SJCRH30 (cell line): ENCODE measurements at regions not wholly inside any gene's neighbourhood (a gene's known extent, or its start where the extent isn't known, plus 50 kb on each side); places are given as distances from the start of the nearest gene placed in this dataset.

Experiments used
- DNase-seq, 2 experiments: peaks; one replicate each; pipeline ENCODE4 v3.0.0-alpha.2; 2015 to 2020
- H3K27ac ChIP-seq: fragments of 250-450 bp; sonication (Bioruptor Pico); 2 replicates; pipeline ENCODE4 v1.5.1; 2020; ENCODE audit warnings: mild to moderate bottlenecking, moderate library complexity
- H3K27me3 ChIP-seq: fragments of 250-450 bp; sonication (Bioruptor Pico); 2 replicates; pipeline ENCODE4 v1.5.1; 2020; ENCODE audit warnings: mild to moderate bottlenecking, moderate library complexity
- H3K36me3 ChIP-seq: fragments of 250-450 bp; sonication (Bioruptor Pico); 2 replicates; pipeline ENCODE4 v1.5.1; 2020; ENCODE audit warnings: mild to moderate bottlenecking, moderate library complexity
- H3K4me1 ChIP-seq: fragments of 250-450 bp; sonication (Bioruptor Pico); 2 replicates; pipeline ENCODE4 v1.5.1; 2020; ENCODE audit warnings: mild to moderate bottlenecking, moderate library complexity
- H3K4me3 ChIP-seq: fragments of 250-450 bp; sonication (Bioruptor Pico); 2 replicates; pipeline ENCODE4 v1.5.1; 2020; ENCODE audit warnings: mild to moderate bottlenecking, moderate library complexity
- H3K9me3 ChIP-seq: fragments of 250-450 bp; sonication (Bioruptor Pico); replicated peaks from 2 replicates; pipeline ENCODE4 v1.5.1; 2020; ENCODE audit warnings: mild to moderate bottlenecking, moderate library complexity

GRCh38 chr13:74061926-74062595, 72.1 kb downstream of the KLF12 start:
- Histone ChIP-seq H3K9me3 (no peaks in the 10 kb centered on the region; the same call in 1 of the 2 replicates), H3K4me1 (no peaks in the 10 kb centered on the region), H3K27ac (no peak overlapping the region), H3K36me3 (no peaks in the 10 kb centered on the region), H3K27me3 (no peaks in the 10 kb centered on the region), H3K4me3 (no peak overlapping the region)
- DNase-seq: no peak

GRCh38 chr13:74056801-74057542, 77.2 kb downstream of the KLF12 start:
- Histone ChIP-seq H3K36me3 (no peaks in the 10 kb centered on the region), H3K4me3 (no peak overlapping the region), H3K4me1 (no peaks in the 10 kb centered on the region), H3K27ac (no peak overlapping the region), H3K9me3 (no peaks in the 10 kb centered on the region; the same call in 1 of the 2 replicates), H3K27me3 (no peaks in the 10 kb centered on the region)
- DNase-seq: peak; percentile 41 to 56

GRCh38 chr13:74052402-74052928, 81.7 kb downstream of the KLF12 start:
- Histone ChIP-seq H3K4me1 (no peaks in the 10 kb centered on the region), H3K4me3 (no peak overlapping the region), H3K36me3 (no peaks in the 10 kb centered on the region), H3K27ac (no peak overlapping the region), H3K9me3 (no peaks in the 10 kb centered on the region), H3K27me3 (no peaks in the 10 kb centered on the region)
- DNase-seq: no peak

GRCh38 chr13:74048756-74049155, 85.4 kb downstream of the KLF12 start:
- Histone ChIP-seq H3K27ac (no peak overlapping the region), H3K4me3 (no peak overlapping the region), H3K36me3 (no peaks in the 10 kb centered on the region), H3K4me1 (no peaks in the 10 kb centered on the region), H3K27me3 (no peaks in the 10 kb centered on the region), H3K9me3 (no peaks in the 10 kb centered on the region)
- DNase-seq: no peak

GRCh38 chr13:74047931-74048600, 86.1 kb downstream of the KLF12 start:
- Histone ChIP-seq H3K4me1 (no peaks in the 10 kb centered on the region), H3K36me3 (no peaks in the 10 kb centered on the region), H3K9me3 (no peaks in the 10 kb centered on the region), H3K27ac (no peak overlapping the region), H3K27me3 (no peaks in the 10 kb centered on the region), H3K4me3 (no peak overlapping the region)
- peak; percentile 15 to 20 for DNase-seq

GRCh38 chr13:74046431-74046830, 87.8 kb downstream of the KLF12 start:
- no peak overlapping the region for H3K4me3 ChIP-seq
- no peaks in the 10 kb centered on the region for H3K4me1 ChIP-seq
- no peaks in the 10 kb centered on the region for H3K9me3 ChIP-seq
- no peak overlapping the region for H3K27ac ChIP-seq
- no peaks in the 10 kb centered on the region for H3K36me3 ChIP-seq
- no peak for DNase-seq
- no peaks in the 10 kb centered on the region for H3K27me3 ChIP-seq

- H3K27me3 ChIP-seq: no peaks in the 10 kb centered on the region
- H3K4me1 ChIP-seq: no peaks in the 10 kb centered on the region
- H3K27ac ChIP-seq: no peak overlapping the region
- no peaks in the 10 kb centered on the region for H3K9me3 ChIP-seq
- H3K36me3 ChIP-seq: no peaks in the 10 kb centered on the region
- DNase-seq: no peak
- H3K4me3 ChIP-seq: no peak overlapping the region
Measured at GRCh38 chr13:74045583-74045982, 88.6 kb downstream of the KLF12 start.

GRCh38 chr13:74043237-74043636, 91.0 kb downstream of the KLF12 start:
- Histone ChIP-seq H3K9me3 (no peaks in the 10 kb centered on the region), H3K4me3 (no peak overlapping the region), H3K27me3 (no peaks in the 10 kb centered on the region), H3K36me3 (no peaks in the 10 kb centered on the region), H3K27ac (no peak overlapping the region), H3K4me1 (no peaks in the 10 kb centered on the region)
- no peak for DNase-seq

GRCh38 chr13:74040200-74040599, 94.0 kb downstream of the KLF12 start:
- H3K4me3 ChIP-seq: no peak overlapping the region
- DNase-seq: peak; percentile 30 to 55
- no peak overlapping the region for H3K27ac ChIP-seq
- H3K36me3 ChIP-seq: no peaks in the 10 kb centered on the region
- H3K4me1 ChIP-seq: no peaks in the 10 kb centered on the region
- no peaks in the 10 kb centered on the region for H3K9me3 ChIP-seq
- no peaks in the 10 kb centered on the region for H3K27me3 ChIP-seq

- H3K36me3 ChIP-seq: no peaks in the 10 kb centered on the region
- H3K27ac ChIP-seq: no peak overlapping the region
- no peaks in the 10 kb centered on the region for H3K4me1 ChIP-seq
- DNase-seq: no peak
- no peak overlapping the region for H3K4me3 ChIP-seq
- no peaks in the 10 kb centered on the region for H3K27me3 ChIP-seq
- H3K9me3 ChIP-seq: no peaks in the 10 kb centered on the region
Measured at GRCh38 chr13:74039667-74040066, 94.5 kb downstream of the KLF12 start.

GRCh38 chr13:74039154-74039553, 95.0 kb downstream of the KLF12 start:
- H3K36me3 ChIP-seq: no peaks in the 10 kb centered on the region
- no peaks in the 10 kb centered on the region for H3K27me3 ChIP-seq
- H3K27ac ChIP-seq: no peak overlapping the region
- H3K4me3 ChIP-seq: no peak overlapping the region
- H3K4me1 ChIP-seq: no peaks in the 10 kb centered on the region
- H3K9me3 ChIP-seq: no peaks in the 10 kb centered on the region
- DNase-seq: no peak

GRCh38 chr13:74037762-74038161, 96.4 kb downstream of the KLF12 start:
- no peak overlapping the region for H3K27ac ChIP-seq
- H3K27me3 ChIP-seq: no peaks in the 10 kb centered on the region
- no peak for DNase-seq
- no peaks in the 10 kb centered on the region for H3K4me1 ChIP-seq
- H3K9me3 ChIP-seq: no peaks in the 10 kb centered on the region
- H3K4me3 ChIP-seq: no peak overlapping the region
- H3K36me3 ChIP-seq: no peaks in the 10 kb centered on the region

GRCh38 chr13:74036373-74036772, 97.8 kb downstream of the KLF12 start:
- DNase-seq: no peak
- Histone ChIP-seq H3K4me3 (no peak overlapping the region), H3K36me3 (no peaks in the 10 kb centered on the region), H3K9me3 (no peaks in the 10 kb centered on the region), H3K4me1 (no peaks in the 10 kb centered on the region), H3K27me3 (no peaks in the 10 kb centered on the region), H3K27ac (no peak overlapping the region)

- Histone ChIP-seq H3K9me3 (no peaks in the 10 kb centered on the region), H3K4me3 (no peak overlapping the region), H3K36me3 (no peaks in the 10 kb centered on the region), H3K27ac (no peak overlapping the region), H3K4me1 (no peaks in the 10 kb centered on the region), H3K27me3 (no peaks in the 10 kb centered on the region)
- DNase-seq: no peak
Measured at GRCh38 chr13:74035896-74036295, 98.3 kb downstream of the KLF12 start.

- DNase-seq: no peak
- no peak overlapping the region for H3K4me3 ChIP-seq
- no peak overlapping the region for H3K27ac ChIP-seq
- no peaks in the 10 kb centered on the region for H3K4me1 ChIP-seq
- H3K36me3 ChIP-seq: no peaks in the 10 kb centered on the region
- H3K27me3 ChIP-seq: no peaks in the 10 kb centered on the region
- no peaks in the 10 kb centered on the region for H3K9me3 ChIP-seq
Measured at GRCh38 chr13:74032325-74032724, 101.9 kb downstream of the KLF12 start.
